ENCODE measurements at regions not wholly inside any gene's neighbourhood (a gene's known extent, or its start where the extent isn't known, plus 50 kb on each side); places are given as distances from the start of the nearest gene placed in this dataset.

DNA sequence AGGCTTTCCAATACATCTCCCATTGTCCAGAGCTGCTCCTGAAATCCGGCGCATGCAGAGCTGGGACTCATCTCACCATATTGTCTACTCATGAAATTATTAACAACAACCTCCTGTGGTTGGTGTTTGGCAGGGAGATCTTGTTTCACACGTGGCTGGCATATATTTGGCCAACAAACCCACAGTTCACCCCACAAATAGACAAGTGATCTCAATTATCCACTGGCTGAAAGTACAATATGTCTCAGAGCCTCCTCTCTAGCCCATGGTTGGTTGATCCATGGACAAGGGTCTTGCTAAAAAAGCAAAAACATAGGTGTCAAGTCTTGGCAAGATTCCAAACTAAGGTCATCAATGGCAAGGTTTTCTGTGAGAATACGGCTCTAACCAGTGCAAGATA is 386.9 kb downstream of the ETS1 start:
- Histone ChIP-seq H3K4me1 (ENCODE audit: control insufficient read depth in 1 of 2, low read depth in 2 of 2) (no peaks in the 10 kb centered on the region), H3K27ac (no peak overlapping the region), H3K4me3 (no peak overlapping the region), H3K9me3 (no peaks in the 10 kb centered on the region), H3K27me3 (replicated peaks; ENCODE audit: insufficient read depth) (no peaks in the 10 kb centered on the region), H3K36me3 (no peaks in the 10 kb centered on the region)
- TF ChIP-seq, protein P1, sequence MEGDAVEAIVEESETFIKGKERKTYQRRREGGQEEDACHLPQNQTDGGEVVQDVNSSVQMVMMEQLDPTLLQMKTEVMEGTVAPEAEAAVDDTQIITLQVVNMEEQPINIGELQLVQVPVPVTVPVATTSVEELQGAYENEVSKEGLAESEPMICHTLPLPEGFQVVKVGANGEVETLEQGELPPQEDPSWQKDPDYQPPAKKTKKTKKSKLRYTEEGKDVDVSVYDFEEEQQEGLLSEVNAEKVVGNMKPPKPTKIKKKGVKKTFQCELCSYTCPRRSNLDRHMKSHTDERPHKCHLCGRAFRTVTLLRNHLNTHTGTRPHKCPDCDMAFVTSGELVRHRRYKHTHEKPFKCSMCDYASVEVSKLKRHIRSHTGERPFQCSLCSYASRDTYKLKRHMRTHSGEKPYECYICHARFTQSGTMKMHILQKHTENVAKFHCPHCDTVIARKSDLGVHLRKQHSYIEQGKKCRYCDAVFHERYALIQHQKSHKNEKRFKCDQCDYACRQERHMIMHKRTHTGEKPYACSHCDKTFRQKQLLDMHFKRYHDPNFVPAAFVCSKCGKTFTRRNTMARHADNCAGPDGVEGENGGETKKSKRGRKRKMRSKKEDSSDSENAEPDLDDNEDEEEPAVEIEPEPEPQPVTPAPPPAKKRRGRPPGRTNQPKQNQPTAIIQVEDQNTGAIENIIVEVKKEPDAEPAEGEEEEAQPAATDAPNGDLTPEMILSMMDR (IDR thresholded peaks at IDR 0.05): no peak
- no peak for DNase-seq (ENCODE audit: low spot score)
- ATAC-seq (ENCODE audit: insufficient number of reproducible peaks, low FRiP score, low read depth): no peak

DNA sequence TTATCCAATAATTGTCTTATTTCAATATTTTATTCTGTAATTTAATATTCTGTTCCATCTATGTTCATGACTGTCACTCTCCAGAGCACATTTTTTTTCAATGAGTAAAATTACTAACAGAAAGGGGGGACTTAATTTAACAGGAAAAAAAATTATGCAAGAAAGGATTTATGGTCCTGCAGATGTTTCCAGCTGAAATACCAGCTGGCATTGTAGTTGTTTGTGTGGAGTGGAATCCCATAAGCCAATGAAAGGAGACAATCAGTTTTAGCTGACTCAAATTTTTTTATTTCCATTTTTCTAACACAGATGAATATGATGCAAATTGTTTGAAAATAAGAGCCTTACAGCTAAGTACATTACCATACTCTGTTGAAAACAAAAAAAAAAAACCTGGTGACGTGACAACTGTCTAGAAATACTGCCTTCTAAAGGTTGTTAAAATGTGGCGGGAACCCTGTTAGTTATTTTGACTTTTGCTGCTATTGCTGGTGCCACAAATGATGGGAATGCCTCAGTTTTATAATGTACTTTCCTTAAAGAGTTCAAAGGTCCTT is 389.1 kb downstream of the ETS1 start:
- no peak for ATAC-seq (ENCODE audit: insufficient number of reproducible peaks, low FRiP score, low read depth)
- no peaks in the 10 kb centered on the region for H3K4me1 ChIP-seq (ENCODE audit: control insufficient read depth in 1 of 2, low read depth in 2 of 2)
- no peak overlapping the region for H3K4me3 ChIP-seq
- no peak for DNase-seq (ENCODE audit: low spot score)
- no peak overlapping the region for H3K27ac ChIP-seq
- TF ChIP-seq, protein P1 (IDR thresholded peaks at IDR 0.05): no peak
- H3K27me3 ChIP-seq (replicated peaks; ENCODE audit: insufficient read depth): no peaks in the 10 kb centered on the region
- no peaks in the 10 kb centered on the region for H3K9me3 ChIP-seq
- H3K36me3 ChIP-seq: no peaks in the 10 kb centered on the region

DNA sequence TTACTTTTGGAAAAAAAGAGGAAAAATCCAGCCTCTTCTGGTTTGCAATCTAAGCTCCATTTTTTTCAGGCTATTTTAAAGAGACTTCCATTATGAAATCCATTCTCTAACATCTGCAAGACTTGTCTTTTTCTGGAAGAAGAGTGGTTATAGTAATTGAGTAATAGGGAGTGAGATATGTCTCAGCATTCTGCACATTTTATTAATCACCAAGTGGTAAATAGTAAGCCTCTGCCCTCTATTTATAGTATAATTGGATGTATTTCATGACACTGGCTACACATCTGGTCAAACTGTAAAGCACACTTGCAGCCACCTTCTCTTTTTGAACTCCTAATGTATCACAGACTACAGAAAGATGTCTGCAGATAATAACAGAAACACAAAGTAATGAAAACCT is 391.1 kb downstream of the ETS1 start:
- TF ChIP-seq, protein P1 (IDR thresholded peaks at IDR 0.05): no peak
- Histone ChIP-seq H3K9me3 (no peaks in the 10 kb centered on the region), H3K4me1 (ENCODE audit: control insufficient read depth in 1 of 2, low read depth in 2 of 2) (no peaks in the 10 kb centered on the region), H3K27ac (no peak overlapping the region), H3K4me3 (no peak overlapping the region), H3K27me3 (replicated peaks; ENCODE audit: insufficient read depth) (no peaks in the 10 kb centered on the region), H3K36me3 (no peaks in the 10 kb centered on the region)
- no peak for DNase-seq (ENCODE audit: low spot score)
- ATAC-seq (ENCODE audit: insufficient number of reproducible peaks, low FRiP score, low read depth): no peak

DNA sequence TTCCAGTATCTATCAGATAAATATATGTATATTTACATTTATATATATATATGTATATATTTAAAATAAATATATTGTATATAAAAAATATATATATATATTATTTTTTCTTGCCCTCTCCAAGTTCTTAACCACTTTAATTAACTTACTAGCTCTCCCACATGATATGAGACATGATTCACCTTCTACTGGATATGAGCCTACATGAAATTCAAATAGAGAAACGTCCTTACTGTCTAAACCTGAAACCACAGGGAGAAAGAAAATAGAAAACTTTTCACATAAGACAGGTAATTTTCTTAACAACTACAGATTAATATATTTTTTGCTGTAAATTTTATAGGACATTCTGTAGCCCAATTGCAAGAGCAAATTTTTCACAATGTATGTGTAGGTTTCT is 391.6 kb downstream of the ETS1 start:
- H3K4me1 ChIP-seq (ENCODE audit: control insufficient read depth in 1 of 2, low read depth in 2 of 2): no peaks in the 10 kb centered on the region
- H3K27me3 ChIP-seq (replicated peaks; ENCODE audit: insufficient read depth): no peaks in the 10 kb centered on the region
- H3K36me3 ChIP-seq: no peaks in the 10 kb centered on the region
- no peak for DNase-seq (ENCODE audit: low spot score)
- ATAC-seq (ENCODE audit: insufficient number of reproducible peaks, low FRiP score, low read depth): no peak
- TF ChIP-seq, protein P1 (IDR thresholded peaks at IDR 0.05): no peak
- no peak overlapping the region for H3K4me3 ChIP-seq
- no peaks in the 10 kb centered on the region for H3K9me3 ChIP-seq
- no peak overlapping the region for H3K27ac ChIP-seq

DNA sequence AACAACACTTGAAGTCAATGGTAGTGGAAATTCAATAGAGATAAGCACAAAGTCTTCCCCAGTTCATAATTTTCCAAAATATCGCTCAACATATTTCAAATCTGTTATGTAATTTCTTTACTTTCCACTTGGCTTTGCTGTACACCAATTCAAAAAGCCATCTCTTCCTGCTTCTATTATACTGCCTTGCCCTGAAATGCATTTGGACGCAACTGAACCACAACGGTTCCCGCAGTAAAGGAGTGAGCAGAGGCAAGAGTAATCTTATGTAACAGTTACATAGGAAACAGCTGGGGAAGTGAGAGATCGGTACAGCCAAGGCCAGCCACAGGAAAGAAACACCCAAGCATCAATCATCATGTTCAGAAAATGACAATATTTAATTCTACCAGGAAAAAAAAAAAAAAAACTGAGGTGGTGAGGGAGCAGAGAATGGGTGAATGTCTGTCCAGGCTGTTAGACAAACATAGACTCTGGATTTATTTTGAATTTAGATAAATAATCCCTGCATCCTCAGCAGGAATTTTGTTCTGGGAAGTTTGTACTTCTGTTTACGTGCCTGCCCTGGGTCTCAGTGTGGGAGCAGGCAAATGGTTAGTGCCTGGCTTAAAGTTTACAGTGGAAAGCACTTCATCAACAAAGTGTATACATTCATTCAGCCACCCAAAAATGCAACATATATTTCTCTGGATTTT is 392.2 kb downstream of the ETS1 start:
- DNase-seq (ENCODE audit: low spot score) (no peak), ATAC-seq (ENCODE audit: insufficient number of reproducible peaks, low FRiP score, low read depth) (no peak)
- Histone ChIP-seq H3K27ac (no peak overlapping the region), H3K4me3 (no peak overlapping the region), H3K27me3 (replicated peaks; ENCODE audit: insufficient read depth) (no peaks in the 10 kb centered on the region), H3K9me3 (no peaks in the 10 kb centered on the region), H3K4me1 (ENCODE audit: control insufficient read depth in 1 of 2, low read depth in 2 of 2) (no peaks in the 10 kb centered on the region), H3K36me3 (no peaks in the 10 kb centered on the region)
- TF ChIP-seq, protein P1 (IDR thresholded peaks at IDR 0.05): no peak
